Suprapubic skin (tissue), 4 donors: ENCODE measurements at regions not wholly inside any gene's neighbourhood (a gene's known extent, or its start where the extent isn't known, plus 50 kb on each side); places are given as distances from the start of the nearest gene placed in this dataset.
A peak's percentile ranks its signal among the peaks of the same experiment; 100 is the strongest.

Experiments
- DNase-seq, 2 donors: peaks; one replicate each; pipeline ENCODE4 v3.0.0-alpha.2; 2019; ENCODE audit warnings: low spot score in 2 of 2
- H3K27ac ChIP-seq: fragments of 200-600 bp; sonication (generic); one replicate; pipeline ENCODE4 v1.5.1; 2019
- H3K27me3 ChIP-seq: fragments of 200-600 bp; sonication (generic); one replicate; pipeline ENCODE4 v1.5.1; 2019
- H3K36me3 ChIP-seq: fragments of 200-600 bp; sonication (generic); one replicate; pipeline ENCODE4 v1.5.1; 2019
- H3K4me1 ChIP-seq: fragments of 200-600 bp; sonication (generic); one replicate; pipeline ENCODE4 v1.5.1; 2019
- H3K4me3 ChIP-seq: fragments of 200-600 bp; sonication (generic); one replicate; pipeline ENCODE4 v1.5.1; 2019; ENCODE audit warnings: mild to moderate bottlenecking
- H3K9me3 ChIP-seq: fragments of 200-600 bp; sonication (generic); one replicate; pipeline ENCODE4 v1.5.1; 2019
- CTCF ChIP-seq, 2 donors: fragments of 200-600 bp in 1 of 2; fragments of 450-650 bp in 1 of 2; sonication (generic) in 1 of 2; IDR thresholded peaks; one replicate each; pipeline ENCODE4 v1.5.1; 2016 to 2019; ENCODE audit warnings: antibody characterized with exemption in 2 of 2, mild to moderate bottlenecking in 1 of 2, moderate library complexity in 1 of 2
- EP300 ChIP-seq: sonication (generic); formaldehyde crosslinking; IDR thresholded peaks from one replicate; pipeline ENCODE4 v1.6.1; 2017; ENCODE audit warnings: antibody characterized with exemption
- POLR2A ChIP-seq, 2 donors: fragments of 450-650 bp; IDR thresholded peaks; one replicate each; pipeline ENCODE4 v1.6.1; 2017; ENCODE audit warnings: antibody characterized with exemption in 2 of 2, mild to moderate bottlenecking in 2 of 2, moderate library complexity in 2 of 2
- POLR2AphosphoS5 ChIP-seq, 3 donors: sonication (generic); formaldehyde crosslinking; IDR thresholded peaks; one replicate each; pipeline ENCODE4 v1.6.1; 2017; ENCODE audit warnings: antibody characterized with exemption in 3 of 3
- WGBS: methylation state at CpG from one replicate; pipeline ENCODE4 v1.1.5; 2018; 5-methylcytosine and 5-hydroxymethylcytosine counted together

DNA sequence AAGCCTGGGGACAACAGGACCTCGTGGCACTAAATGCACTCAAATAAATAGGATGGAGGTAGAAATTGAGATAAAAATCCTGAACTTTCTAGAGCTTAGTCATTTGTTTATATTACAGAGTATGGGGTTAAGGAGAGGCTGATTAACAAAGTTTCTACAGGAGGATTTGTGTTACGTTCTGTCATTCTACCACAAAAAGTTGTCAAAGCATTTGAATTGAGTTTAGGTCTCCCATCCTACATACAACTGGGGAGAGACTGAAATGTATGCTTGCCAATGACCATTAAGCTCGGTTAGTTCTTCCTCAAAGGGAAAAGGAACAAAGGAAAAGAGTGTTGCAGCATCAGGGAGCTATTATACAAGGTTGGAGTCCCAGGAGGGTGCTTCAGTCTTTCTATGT lies 597.9 kb downstream of the COL12A1 start:
- no peaks in the 10 kb centered on the region for H3K9me3 ChIP-seq
- no peak overlapping the region for H3K27ac ChIP-seq
- WGBS = 76% methylated on average over 3 of the region's 3 CpGs
- no peak for DNase-seq
- no peaks in the 10 kb centered on the region for H3K27me3 ChIP-seq
- TF ChIP-seq EP300 = no peak
- no peak for TF ChIP-seq POLR2A (IDR thresholded peaks at IDR 0.05)
- no peak for TF ChIP-seq POLR2AphosphoS5 (IDR thresholded peaks at IDR 0.05)
- TF ChIP-seq CTCF (IDR thresholded peaks at IDR 0.05) = no peak
- H3K4me3 ChIP-seq = no peak overlapping the region
- H3K36me3 ChIP-seq = no peaks in the 10 kb centered on the region
- no peaks in the 10 kb centered on the region for H3K4me1 ChIP-seq

GRCh38 chr6:74607468-74607867 lies 598.4 kb downstream of the COL12A1 start:
- H3K36me3 ChIP-seq = no peaks in the 10 kb centered on the region
- WGBS = 97% methylated on average over 1 of the region's 1 CpG
- no peaks in the 10 kb centered on the region for H3K9me3 ChIP-seq
- H3K4me3 ChIP-seq = no peak overlapping the region
- H3K27ac ChIP-seq = no peak overlapping the region
- H3K4me1 ChIP-seq = no peaks in the 10 kb centered on the region
- DNase-seq = no peak
- no peaks in the 10 kb centered on the region for H3K27me3 ChIP-seq
- TF ChIP-seq POLR2AphosphoS5 (IDR thresholded peaks at IDR 0.05) (no peak), EP300 (no peak), POLR2A (IDR thresholded peaks at IDR 0.05) (no peak), CTCF (IDR thresholded peaks at IDR 0.05) (no peak)

GRCh38 chr6:74606582-74607071 lies 599.2 kb downstream of the COL12A1 start:
- DNase-seq = no peak
- Histone ChIP-seq H3K27ac (peak overlapping the region; percentile 77), H3K4me1 (no peaks in the 10 kb centered on the region), H3K9me3 (no peaks in the 10 kb centered on the region), H3K36me3 (no peaks in the 10 kb centered on the region), H3K27me3 (no peaks in the 10 kb centered on the region), H3K4me3 (no peak overlapping the region)
- WGBS = 49% methylated on average over 3 of the region's 3 CpGs
- TF ChIP-seq CTCF (IDR thresholded peaks at IDR 0.05) (no peak), POLR2AphosphoS5 (IDR thresholded peaks at IDR 0.05) (peak in 2 of 3 donors; percentile 61 to 85)

GRCh38 chr6:74605922-74606581 lies 599.8 kb downstream of the COL12A1 start:
- WGBS = 60% methylated on average over 3 of the region's 3 CpGs
- TF ChIP-seq CTCF (IDR thresholded peaks at IDR 0.05) = no peak
- no peak for TF ChIP-seq POLR2AphosphoS5 (IDR thresholded peaks at IDR 0.05)
- TF ChIP-seq EP300 = no peak
- TF ChIP-seq POLR2A (IDR thresholded peaks at IDR 0.05) = no peak
- Histone ChIP-seq H3K36me3 (no peaks in the 10 kb centered on the region), H3K27me3 (no peaks in the 10 kb centered on the region), H3K4me1 (no peaks in the 10 kb centered on the region), H3K9me3 (no peaks in the 10 kb centered on the region), H3K27ac (peak overlapping the region; percentile 77), H3K4me3 (no peak overlapping the region)
- no peak for DNase-seq

- 83% methylated on average over 3 of the region's 3 CpGs for WGBS
- no peak for TF ChIP-seq POLR2AphosphoS5 (IDR thresholded peaks at IDR 0.05)
- no peak for TF ChIP-seq EP300
- no peak for TF ChIP-seq CTCF (IDR thresholded peaks at IDR 0.05)
- TF ChIP-seq POLR2A (IDR thresholded peaks at IDR 0.05) = no peak
- no peak overlapping the region for H3K27ac ChIP-seq
These were observed 601.6 kb downstream of the COL12A1 start for GRCh38 chr6:74604279-74604678.

More at GRCh38 chr6:74604279-74604678, 601.6 kb downstream of the COL12A1 start:
- Histone ChIP-seq H3K27me3 (no peaks in the 10 kb centered on the region), H3K4me1 (no peaks in the 10 kb centered on the region), H3K9me3 (no peaks in the 10 kb centered on the region), H3K36me3 (no peaks in the 10 kb centered on the region), H3K4me3 (no peak overlapping the region)
- DNase-seq = no peak
